ENCODE measurements at regions not wholly inside any gene's neighbourhood (a gene's known extent, or its start where the extent isn't known, plus 50 kb on each side); places are given as distances from the start of the nearest gene placed in this dataset.

DNA sequence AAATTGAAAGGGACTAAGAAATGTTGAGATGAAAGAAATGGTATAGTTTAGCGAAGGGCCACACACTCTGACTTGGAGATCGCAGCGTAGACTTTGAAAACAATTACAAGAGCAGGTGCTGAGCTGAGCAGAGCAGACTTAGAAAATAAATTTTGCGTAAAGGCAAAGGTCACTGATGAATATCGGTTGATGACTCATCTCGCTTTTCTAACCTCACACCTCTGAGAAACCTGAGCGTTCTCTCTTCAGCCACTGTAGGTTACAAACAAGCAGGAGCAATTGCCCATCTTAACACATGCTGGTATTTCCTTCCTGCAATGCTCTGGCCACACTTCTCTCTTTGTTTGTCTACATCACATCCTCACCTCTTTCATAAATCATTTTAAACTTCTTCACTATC, 190.6 kb upstream of the C9orf72 start:
- TF ChIP-seq, protein P1, sequence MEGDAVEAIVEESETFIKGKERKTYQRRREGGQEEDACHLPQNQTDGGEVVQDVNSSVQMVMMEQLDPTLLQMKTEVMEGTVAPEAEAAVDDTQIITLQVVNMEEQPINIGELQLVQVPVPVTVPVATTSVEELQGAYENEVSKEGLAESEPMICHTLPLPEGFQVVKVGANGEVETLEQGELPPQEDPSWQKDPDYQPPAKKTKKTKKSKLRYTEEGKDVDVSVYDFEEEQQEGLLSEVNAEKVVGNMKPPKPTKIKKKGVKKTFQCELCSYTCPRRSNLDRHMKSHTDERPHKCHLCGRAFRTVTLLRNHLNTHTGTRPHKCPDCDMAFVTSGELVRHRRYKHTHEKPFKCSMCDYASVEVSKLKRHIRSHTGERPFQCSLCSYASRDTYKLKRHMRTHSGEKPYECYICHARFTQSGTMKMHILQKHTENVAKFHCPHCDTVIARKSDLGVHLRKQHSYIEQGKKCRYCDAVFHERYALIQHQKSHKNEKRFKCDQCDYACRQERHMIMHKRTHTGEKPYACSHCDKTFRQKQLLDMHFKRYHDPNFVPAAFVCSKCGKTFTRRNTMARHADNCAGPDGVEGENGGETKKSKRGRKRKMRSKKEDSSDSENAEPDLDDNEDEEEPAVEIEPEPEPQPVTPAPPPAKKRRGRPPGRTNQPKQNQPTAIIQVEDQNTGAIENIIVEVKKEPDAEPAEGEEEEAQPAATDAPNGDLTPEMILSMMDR (IDR thresholded peaks at IDR 0.05): no peak
- no peak for TF ChIP-seq EP300 (IDR thresholded peaks at IDR 0.05)

Measured in ovary (tissue), 3 donors.